ENCODE measurements at regions not wholly inside any gene's neighbourhood (a gene's known extent, or its start where the extent isn't known, plus 50 kb on each side); places are given as distances from the start of the nearest gene placed in this dataset.

DNA sequence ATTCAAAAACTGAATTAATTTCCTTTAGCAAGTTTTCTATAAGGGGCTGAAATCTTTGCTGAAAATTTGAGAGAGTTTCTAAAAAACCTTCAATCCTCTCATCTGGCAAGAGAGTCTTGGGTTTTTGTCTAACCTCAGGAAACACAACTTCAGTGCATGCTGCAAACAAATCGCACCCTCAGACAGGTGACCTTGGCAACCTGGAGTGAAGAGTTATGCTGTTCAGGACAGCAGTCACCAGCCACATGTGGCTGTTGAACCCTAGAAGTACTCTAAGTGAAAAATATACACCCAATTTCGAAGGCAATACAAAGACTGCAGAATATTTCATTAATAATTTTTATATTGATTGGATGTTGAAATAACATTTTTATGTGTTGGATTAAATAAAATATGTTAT is 184.8 kb downstream of the RPS29 start:
- no peak overlapping the region for H3K4me3 ChIP-seq (ENCODE audit: low read depth, low read length)
- TF ChIP-seq, protein P1, sequence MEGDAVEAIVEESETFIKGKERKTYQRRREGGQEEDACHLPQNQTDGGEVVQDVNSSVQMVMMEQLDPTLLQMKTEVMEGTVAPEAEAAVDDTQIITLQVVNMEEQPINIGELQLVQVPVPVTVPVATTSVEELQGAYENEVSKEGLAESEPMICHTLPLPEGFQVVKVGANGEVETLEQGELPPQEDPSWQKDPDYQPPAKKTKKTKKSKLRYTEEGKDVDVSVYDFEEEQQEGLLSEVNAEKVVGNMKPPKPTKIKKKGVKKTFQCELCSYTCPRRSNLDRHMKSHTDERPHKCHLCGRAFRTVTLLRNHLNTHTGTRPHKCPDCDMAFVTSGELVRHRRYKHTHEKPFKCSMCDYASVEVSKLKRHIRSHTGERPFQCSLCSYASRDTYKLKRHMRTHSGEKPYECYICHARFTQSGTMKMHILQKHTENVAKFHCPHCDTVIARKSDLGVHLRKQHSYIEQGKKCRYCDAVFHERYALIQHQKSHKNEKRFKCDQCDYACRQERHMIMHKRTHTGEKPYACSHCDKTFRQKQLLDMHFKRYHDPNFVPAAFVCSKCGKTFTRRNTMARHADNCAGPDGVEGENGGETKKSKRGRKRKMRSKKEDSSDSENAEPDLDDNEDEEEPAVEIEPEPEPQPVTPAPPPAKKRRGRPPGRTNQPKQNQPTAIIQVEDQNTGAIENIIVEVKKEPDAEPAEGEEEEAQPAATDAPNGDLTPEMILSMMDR (IDR thresholded peaks at IDR 0.05; ENCODE audit: low read depth, low read length) = no peak

DNA sequence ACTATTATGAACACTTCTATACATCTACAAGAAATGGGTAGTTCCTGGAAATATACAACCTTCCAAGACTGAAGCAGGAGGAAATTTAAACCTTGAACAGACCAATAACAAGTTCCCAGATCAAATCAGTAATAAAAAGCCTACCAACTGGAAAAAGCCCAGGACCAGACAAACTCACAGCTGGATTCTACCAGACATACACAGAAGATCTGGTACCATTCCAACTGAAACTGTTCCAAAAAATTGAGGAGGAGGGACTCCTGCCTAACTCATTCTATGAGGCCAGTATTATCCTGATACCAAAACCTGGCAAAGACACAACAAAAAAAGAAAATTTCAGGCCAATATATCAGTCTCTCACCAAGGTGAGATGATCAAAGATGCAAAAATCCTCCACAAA is 189.4 kb downstream of the RPS29 start:
- H3K4me3 ChIP-seq (ENCODE audit: low read depth, low read length) = no peak overlapping the region
- TF ChIP-seq, protein P1 (IDR thresholded peaks at IDR 0.05; ENCODE audit: low read depth, low read length) = no peak

DNA sequence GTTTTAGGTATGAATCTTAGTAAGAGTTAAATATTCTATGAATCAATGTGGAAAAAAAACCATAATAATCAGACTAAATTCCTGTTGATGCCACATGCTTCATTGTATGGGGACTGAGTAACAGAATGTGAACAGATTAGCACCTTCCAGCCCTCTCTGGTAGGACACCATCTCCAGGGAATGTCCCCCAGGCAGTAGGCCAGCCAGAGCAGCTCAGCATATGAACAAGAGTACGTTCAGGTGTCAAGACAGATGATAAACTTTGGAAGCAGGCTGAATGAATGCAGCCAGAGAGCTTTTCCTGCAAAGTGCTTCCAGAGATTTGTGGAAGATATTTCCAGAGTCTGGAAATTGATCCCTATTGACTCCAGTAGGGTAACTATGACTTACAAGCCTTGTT is 204.4 kb downstream of the RPS29 start:
- TF ChIP-seq, protein P1 (IDR thresholded peaks at IDR 0.05; ENCODE audit: low read depth, low read length) = no peak

DNA sequence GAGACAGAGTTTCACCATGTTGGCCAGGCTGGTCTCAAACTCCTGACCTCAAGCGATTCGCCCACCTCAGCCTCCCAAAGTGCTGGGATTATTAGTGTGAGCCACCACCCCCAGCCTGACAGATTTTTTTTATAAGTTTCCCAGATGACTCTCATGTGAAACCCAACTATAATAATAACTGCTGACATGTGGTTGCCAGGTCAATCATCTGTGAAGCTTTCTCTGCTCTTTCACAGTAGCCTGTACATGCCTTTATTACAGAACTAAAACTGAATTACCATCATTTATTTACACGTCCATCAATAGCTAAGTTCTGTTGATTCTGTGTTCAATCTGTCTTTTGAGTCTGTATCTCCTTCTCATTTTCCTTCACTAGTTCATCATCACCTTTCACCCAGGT is 218.5 kb downstream of the RPS29 start:
- H3K4me3 ChIP-seq (ENCODE audit: low read depth, low read length) = no peak overlapping the region
- TF ChIP-seq, protein P1 (IDR thresholded peaks at IDR 0.05; ENCODE audit: low read depth, low read length) = no peak

More for the DNA sequence above, 204.4 kb downstream of the RPS29 start:
- no peak overlapping the region for H3K4me3 ChIP-seq (ENCODE audit: low read depth, low read length)

- TF ChIP-seq, protein P1 (IDR thresholded peaks at IDR 0.05; ENCODE audit: low read depth, low read length) = no peak
- no peak overlapping the region for H3K4me3 ChIP-seq (ENCODE audit: low read depth, low read length)
Observed at GRCh38 chr14:49366416-49366815, 219.8 kb downstream of the RPS29 start.

GRCh38 chr14:49364752-49365117 is 221.4 kb downstream of the RPS29 start:
- TF ChIP-seq, protein P1 (IDR thresholded peaks at IDR 0.05; ENCODE audit: low read depth, low read length) = no peak

DNA sequence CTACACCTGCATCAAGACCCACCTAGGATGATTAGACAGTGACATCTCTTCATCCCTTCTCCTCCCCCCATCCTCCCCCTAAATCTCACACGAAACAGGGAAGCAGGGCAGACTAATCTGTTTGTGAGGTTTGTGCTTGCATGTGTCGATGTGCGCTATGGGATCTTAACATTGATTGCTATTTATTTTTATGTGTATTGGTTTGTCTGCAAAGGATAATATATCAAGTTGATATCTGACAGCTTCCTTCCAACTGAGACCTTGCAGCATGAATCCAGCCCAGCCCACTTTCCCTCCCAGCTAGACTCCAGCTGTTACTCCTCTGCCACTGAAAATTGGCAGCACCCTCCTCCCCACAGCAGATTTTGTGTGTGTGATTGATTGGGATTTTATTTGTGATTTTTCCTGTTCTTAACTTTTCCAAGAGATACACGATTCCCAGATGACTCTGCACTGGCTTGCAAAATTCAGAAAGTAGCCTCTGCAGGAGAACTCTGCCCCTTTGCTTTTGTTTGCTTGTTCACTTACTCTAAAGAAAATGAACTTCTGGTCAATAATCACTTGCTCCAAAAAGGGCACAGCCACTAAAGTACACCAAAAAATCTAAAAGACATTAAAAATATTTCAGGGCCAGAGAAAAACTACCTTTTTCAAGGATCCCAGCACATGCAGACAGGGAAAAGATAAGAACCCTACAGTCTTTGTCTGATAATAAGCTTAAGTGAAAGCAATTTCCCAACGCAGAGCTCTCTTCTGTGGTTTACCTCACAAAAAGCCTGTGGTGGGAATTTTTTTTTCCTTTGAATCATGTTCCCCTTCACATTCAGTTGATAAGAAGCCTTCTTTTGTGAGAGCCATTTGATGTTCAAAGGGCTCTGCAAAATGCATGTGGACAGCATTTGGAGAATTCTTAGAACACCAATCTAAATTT is 222.1 kb downstream of the RPS29 start:
- TF ChIP-seq, protein P1 (IDR thresholded peaks at IDR 0.05; ENCODE audit: low read depth, low read length) = no peak
- H3K4me3 ChIP-seq (ENCODE audit: low read depth, low read length) = no peak overlapping the region

More at GRCh38 chr14:49364752-49365117, 221.4 kb downstream of the RPS29 start:
- H3K4me3 ChIP-seq (ENCODE audit: low read depth, low read length) = no peak overlapping the region
